HFF-Myc (cell line): ENCODE measurements at regions not wholly inside any gene's neighbourhood (a gene's known extent, or its start where the extent isn't known, plus 50 kb on each side); places are given as distances from the start of the nearest gene placed in this dataset.

Experiments
- DNase-seq: peaks from one replicate; pipeline ENCODE4 v3.0.0-alpha.2; 2011; ENCODE audit warnings: low read depth; ENCODE audit errors: extremely low read depth
- H3K4me3 ChIP-seq: replicated peaks from 2 replicates; pipeline ENCODE4 v1.5.1; 2011; ENCODE audit warnings: low read depth, mild to moderate bottlenecking, control low read depth, low read length
- TF ChIP-seq, protein P1 (sequence below): IDR thresholded peaks from 2 replicates; pipeline ENCODE4 v1.5.1; 2012; ENCODE audit warnings: mild to moderate bottlenecking, low read depth, low read length, control low read depth; ENCODE audit errors: missing control alignments

DNA sequence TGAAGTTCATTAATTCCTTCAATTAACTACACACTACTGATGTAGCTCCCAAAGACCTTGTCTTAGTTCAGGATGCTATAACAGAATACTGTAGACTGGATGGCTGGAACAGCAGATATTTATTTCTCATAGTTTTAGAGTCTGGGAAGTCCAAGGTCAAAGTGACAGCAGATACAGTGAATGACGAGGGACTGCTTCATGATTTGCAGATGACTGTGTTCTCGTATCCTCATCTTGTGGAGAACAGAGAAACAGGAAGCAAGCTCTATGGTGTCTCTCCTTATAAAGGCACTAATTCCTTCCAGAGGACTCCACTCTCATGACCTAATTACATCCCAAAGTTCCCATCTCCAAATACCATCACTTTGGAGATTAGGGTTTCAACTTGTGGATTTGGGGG, 65.6 kb upstream of the MAP1B start:
- DNase-seq = no peak
- no peak overlapping the region for H3K4me3 ChIP-seq
- TF ChIP-seq, protein P1, sequence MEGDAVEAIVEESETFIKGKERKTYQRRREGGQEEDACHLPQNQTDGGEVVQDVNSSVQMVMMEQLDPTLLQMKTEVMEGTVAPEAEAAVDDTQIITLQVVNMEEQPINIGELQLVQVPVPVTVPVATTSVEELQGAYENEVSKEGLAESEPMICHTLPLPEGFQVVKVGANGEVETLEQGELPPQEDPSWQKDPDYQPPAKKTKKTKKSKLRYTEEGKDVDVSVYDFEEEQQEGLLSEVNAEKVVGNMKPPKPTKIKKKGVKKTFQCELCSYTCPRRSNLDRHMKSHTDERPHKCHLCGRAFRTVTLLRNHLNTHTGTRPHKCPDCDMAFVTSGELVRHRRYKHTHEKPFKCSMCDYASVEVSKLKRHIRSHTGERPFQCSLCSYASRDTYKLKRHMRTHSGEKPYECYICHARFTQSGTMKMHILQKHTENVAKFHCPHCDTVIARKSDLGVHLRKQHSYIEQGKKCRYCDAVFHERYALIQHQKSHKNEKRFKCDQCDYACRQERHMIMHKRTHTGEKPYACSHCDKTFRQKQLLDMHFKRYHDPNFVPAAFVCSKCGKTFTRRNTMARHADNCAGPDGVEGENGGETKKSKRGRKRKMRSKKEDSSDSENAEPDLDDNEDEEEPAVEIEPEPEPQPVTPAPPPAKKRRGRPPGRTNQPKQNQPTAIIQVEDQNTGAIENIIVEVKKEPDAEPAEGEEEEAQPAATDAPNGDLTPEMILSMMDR = no peak

GRCh38 chr5:72042097-72042496, 65.2 kb upstream of the MAP1B start:
- TF ChIP-seq, protein P1 = no peak
- no peak overlapping the region for H3K4me3 ChIP-seq
- no peak for DNase-seq

GRCh38 chr5:72045692-72046091, 61.6 kb upstream of the MAP1B start:
- TF ChIP-seq, protein P1 = no peak
- no peak overlapping the region for H3K4me3 ChIP-seq
- DNase-seq = no peak

GRCh38 chr5:72046106-72046505, 61.2 kb upstream of the MAP1B start:
- H3K4me3 ChIP-seq = no peak overlapping the region
- no peak for DNase-seq
- TF ChIP-seq, protein P1 = no peak

- no peak overlapping the region for H3K4me3 ChIP-seq
- TF ChIP-seq, protein P1 = no peak
- no peak for DNase-seq
These were observed 51.6 kb upstream of the MAP1B start for GRCh38 chr5:72055636-72056035.
